PC-9 (cell line): ENCODE measurements at regions not wholly inside any gene's neighbourhood (a gene's known extent, or its start where the extent isn't known, plus 50 kb on each side); places are given as distances from the start of the nearest gene placed in this dataset.

Experiments
- BruUV-seq: library from RNA; stranded (reverse); fragments of 400-500 nt; replicated peaks from 2 replicates; lab custom pipeline; 2021; lab: Mats Ljungman, UMichigan
- CTCF ChIA-PET: fragments of 300-600 bp; sonication (Branson Sonifier 250); formaldehyde crosslinking; loops from one replicate; lab custom pipeline; 2022; ENCODE audit warnings: antibody characterized with exemption; lab: Charles Lee
- POLR2A ChIA-PET: fragments of 300-600 bp; sonication (Branson Sonifier 250); formaldehyde crosslinking; loops from one replicate; lab custom pipeline; 2022; ENCODE audit warnings: antibody characterized with exemption; ENCODE audit not compliant: unreplicated experiment; lab: Charles Lee
- DNase-seq, 2 experiments: peaks; one replicate each; pipeline versions ENCODE4 v3.0.0 to v3.0.0-alpha.2; 2015 to 2022; ENCODE audit warnings: mixed read lengths in 1 of 2
- H2AFZ ChIP-seq: fragments of 200-600 bp; sonication (generic); 2 replicates; pipeline ENCODE4 v1.8.1; 2017; ENCODE audit warnings: antibody characterized with exemption
- H3F3A ChIP-seq: fragments of 200-600 bp; sonication (generic); 2 replicates; pipeline ENCODE4 v1.8.1; 2017; ENCODE audit warnings: antibody characterized with exemption, mild to moderate bottlenecking, low read depth; ENCODE audit not compliant: insufficient read depth
- H3K27ac ChIP-seq: fragments of 200-600 bp; sonication (generic); 2 replicates; pipeline ENCODE4 v1.6.1; 2016; ENCODE audit warnings: mixed run types
- H3K27me3 ChIP-seq: fragments of 200-600 bp; sonication (generic); 2 replicates; pipeline ENCODE4 v1.6.1; 2016; ENCODE audit warnings: low read depth, mixed run types; ENCODE audit not compliant: insufficient read depth
- H3K36me3 ChIP-seq: fragments of 200-600 bp; sonication (generic); 2 replicates; pipeline ENCODE4 v1.6.1; 2016; ENCODE audit warnings: low read depth, mixed run types
- H3K4me1 ChIP-seq: fragments of 200-600 bp; sonication (generic); replicated peaks from 2 replicates; pipeline ENCODE4 v1.6.1; 2016; ENCODE audit warnings: mixed run types; ENCODE audit not compliant: insufficient read depth
- H3K4me2 ChIP-seq: fragments of 200-600 bp; sonication (generic); 2 replicates; pipeline ENCODE4 v1.6.1; 2017; ENCODE audit warnings: mixed run types
- H3K4me3 ChIP-seq: fragments of 200-600 bp; sonication (generic); 2 replicates; pipeline ENCODE4 v1.6.1; 2016; ENCODE audit warnings: mixed run types
- H3K79me2 ChIP-seq: fragments of 200-600 bp; sonication (generic); 2 replicates; pipeline ENCODE4 v1.6.1; 2017; ENCODE audit warnings: low read depth, mixed run types
- H3K9me2 ChIP-seq: fragments of 200-600 bp; sonication (generic); 2 replicates; pipeline ENCODE4 v1.8.1; 2017; ENCODE audit warnings: mild to moderate bottlenecking; ENCODE audit not compliant: insufficient read depth
- H3K9me3 ChIP-seq: fragments of 200-600 bp; sonication (generic); 2 replicates; pipeline ENCODE4 v1.8.1; 2016; ENCODE audit warnings: low read depth; ENCODE audit not compliant: insufficient read depth
- H4K20me1 ChIP-seq: fragments of 200-600 bp; sonication (generic); 2 replicates; pipeline ENCODE4 v1.8.1; 2017; ENCODE audit not compliant: insufficient read depth
- EZH2 ChIP-seq: fragments of 200-600 bp; sonication (generic); IDR thresholded peaks from 2 replicates; pipeline ENCODE4 v1.8.0; 2017; ENCODE audit warnings: antibody characterized with exemption, low read depth
- intact Hi-C: fragments of 100-400 bp; cut with micrococcal nuclease; formaldehyde crosslinking; loops from one replicate; pipeline ENCODE4 v1.10.0; 2022; ENCODE audit not compliant: unreplicated experiment
- TF ChIP-seq, protein P1 (sequence below): fragments of 200-600 bp; sonication (generic); conservative IDR thresholded peaks from 2 replicates; pipeline ENCODE4 v1.6.1; 2017; ENCODE audit warnings: mixed run types, antibody characterized with exemption, mild to moderate bottlenecking, moderate library complexity

DNA sequence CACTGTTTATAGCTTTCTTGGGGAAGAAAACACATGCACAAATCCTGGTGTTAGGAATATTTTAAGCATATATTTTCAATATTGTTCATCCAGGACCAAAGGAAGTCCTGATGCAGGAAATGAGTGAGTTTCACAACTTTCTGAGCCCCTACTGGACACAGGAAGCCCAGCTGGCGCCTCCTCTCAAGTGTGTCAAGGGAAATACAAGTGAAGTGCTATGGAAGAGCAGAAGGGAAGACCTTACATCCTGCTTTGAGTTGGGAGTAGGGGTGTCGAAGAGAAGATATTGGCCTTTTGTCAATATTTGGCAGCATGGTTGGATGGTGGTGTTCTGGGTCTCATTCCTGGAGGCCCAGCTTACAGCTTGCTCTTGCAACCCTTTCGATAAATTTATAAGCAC is 66.1 kb upstream of the ZDHHC17 start:
- no TSS peak for BruUV-seq
- intact Hi-C loops = no loop called here
- H3K27ac ChIP-seq = no peak overlapping the region
- 0 out of 2 replicates have a peak, but pooled peaks cover 3% of the 10 kb centered on the region for H3K9me2 ChIP-seq
- H3K4me3 ChIP-seq = no peak overlapping the region
- H3K36me3 ChIP-seq = no peaks in the 10 kb centered on the region
- H3K9me3 ChIP-seq = no peaks in the 10 kb centered on the region
- H3F3A ChIP-seq = no peaks in the 10 kb centered on the region
- DNase-seq = no peak
- ChIA-PET CTCF (no interaction called here), POLR2A (no interaction called here)
- TF ChIP-seq, protein P1, sequence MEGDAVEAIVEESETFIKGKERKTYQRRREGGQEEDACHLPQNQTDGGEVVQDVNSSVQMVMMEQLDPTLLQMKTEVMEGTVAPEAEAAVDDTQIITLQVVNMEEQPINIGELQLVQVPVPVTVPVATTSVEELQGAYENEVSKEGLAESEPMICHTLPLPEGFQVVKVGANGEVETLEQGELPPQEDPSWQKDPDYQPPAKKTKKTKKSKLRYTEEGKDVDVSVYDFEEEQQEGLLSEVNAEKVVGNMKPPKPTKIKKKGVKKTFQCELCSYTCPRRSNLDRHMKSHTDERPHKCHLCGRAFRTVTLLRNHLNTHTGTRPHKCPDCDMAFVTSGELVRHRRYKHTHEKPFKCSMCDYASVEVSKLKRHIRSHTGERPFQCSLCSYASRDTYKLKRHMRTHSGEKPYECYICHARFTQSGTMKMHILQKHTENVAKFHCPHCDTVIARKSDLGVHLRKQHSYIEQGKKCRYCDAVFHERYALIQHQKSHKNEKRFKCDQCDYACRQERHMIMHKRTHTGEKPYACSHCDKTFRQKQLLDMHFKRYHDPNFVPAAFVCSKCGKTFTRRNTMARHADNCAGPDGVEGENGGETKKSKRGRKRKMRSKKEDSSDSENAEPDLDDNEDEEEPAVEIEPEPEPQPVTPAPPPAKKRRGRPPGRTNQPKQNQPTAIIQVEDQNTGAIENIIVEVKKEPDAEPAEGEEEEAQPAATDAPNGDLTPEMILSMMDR = no peak
- no peak for TF ChIP-seq EZH2
- H3K4me1 ChIP-seq = no peaks in the 10 kb centered on the region
- no peaks in the 10 kb centered on the region for H4K20me1 ChIP-seq
- no peaks in the 10 kb centered on the region for H3K27me3 ChIP-seq
- no peaks in the 10 kb centered on the region for H3K79me2 ChIP-seq
- no peak overlapping the region for H2AFZ ChIP-seq
- H3K4me2 ChIP-seq = no peak overlapping the region

DNA sequence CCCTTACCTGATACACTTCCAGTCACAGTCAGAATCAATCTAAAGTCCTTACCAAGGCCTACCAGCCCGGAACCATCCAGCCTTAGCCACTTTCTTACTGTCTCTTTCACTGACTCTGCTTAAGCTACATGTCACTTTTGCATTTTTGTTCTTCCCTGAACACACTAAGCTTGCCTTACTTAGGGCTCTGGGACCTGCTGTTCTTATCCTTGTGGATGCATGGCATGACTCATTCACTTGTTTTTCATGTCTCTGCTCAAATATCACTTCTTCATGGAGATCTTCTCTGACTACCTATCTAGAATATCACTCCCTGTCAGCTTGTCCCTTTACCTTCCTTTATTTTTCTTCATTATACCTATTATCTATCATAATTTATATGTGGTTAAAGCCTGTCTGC is 65.6 kb upstream of the ZDHHC17 start:
- no peaks in the 10 kb centered on the region for H3K79me2 ChIP-seq
- 0 out of 2 replicates have a peak, but pooled peaks cover 3% of the 10 kb centered on the region for H3K9me2 ChIP-seq
- no peaks in the 10 kb centered on the region for H4K20me1 ChIP-seq
- H3K27me3 ChIP-seq = no peaks in the 10 kb centered on the region
- POLR2A ChIA-PET = no interaction called here
- H3K4me2 ChIP-seq = no peak overlapping the region
- H3K4me1 ChIP-seq = no peaks in the 10 kb centered on the region
- DNase-seq = no peak
- no peak overlapping the region for H3K4me3 ChIP-seq
- intact Hi-C loops = no loop called here
- H3K9me3 ChIP-seq = no peaks in the 10 kb centered on the region
- no peaks in the 10 kb centered on the region for H3F3A ChIP-seq
- no peak overlapping the region for H2AFZ ChIP-seq
- CTCF ChIA-PET = no interaction called here
- H3K27ac ChIP-seq = no peak overlapping the region
- BruUV-seq = no TSS peak
- no peaks in the 10 kb centered on the region for H3K36me3 ChIP-seq
- no peak for TF ChIP-seq EZH2
- TF ChIP-seq, protein P1 = no peak

DNA sequence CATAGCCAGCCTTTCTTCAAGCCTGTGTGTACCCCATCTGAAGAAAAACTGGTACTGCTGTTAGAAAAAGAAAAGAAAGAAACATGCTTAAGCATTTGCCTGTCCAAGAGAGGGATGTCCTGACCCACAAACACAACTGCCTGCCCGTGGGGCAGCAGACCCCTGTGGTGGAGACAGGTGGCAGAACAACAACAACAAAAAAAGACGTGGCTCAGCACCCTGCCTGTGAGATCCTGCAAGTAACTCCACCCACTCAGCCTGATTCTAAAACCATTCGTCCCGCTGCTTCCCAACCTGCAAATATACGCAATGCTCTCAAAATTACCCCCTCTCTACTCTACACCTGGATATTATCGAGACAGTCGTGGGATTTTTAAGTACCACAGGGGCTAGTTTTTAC is 64.9 kb upstream of the ZDHHC17 start:
- no peak overlapping the region for H3K4me3 ChIP-seq
- POLR2A ChIA-PET = no interaction called here
- CTCF ChIA-PET = no interaction called here

More for the DNA sequence above, 64.9 kb upstream of the ZDHHC17 start:
- Histone ChIP-seq H2AFZ (no peak overlapping the region), H3K9me3 (no peaks in the 10 kb centered on the region), H3K36me3 (no peaks in the 10 kb centered on the region), H3K27ac (no peak overlapping the region), H3K9me2 (0 out of 2 replicates have a peak, but pooled peaks cover 3% of the 10 kb centered on the region), H3F3A (no peaks in the 10 kb centered on the region), H3K27me3 (no peaks in the 10 kb centered on the region), H3K4me1 (no peaks in the 10 kb centered on the region), H3K4me2 (no peak overlapping the region), H4K20me1 (no peaks in the 10 kb centered on the region), H3K79me2 (no peaks in the 10 kb centered on the region)
- DNase-seq = no peak
- no TSS peak for BruUV-seq
- intact Hi-C loops = no loop called here
- TF ChIP-seq EZH2 = no peak
- TF ChIP-seq, protein P1 = no peak
